ENCODE measurements at regions not wholly inside any gene's neighbourhood (a gene's known extent, or its start where the extent isn't known, plus 50 kb on each side); places are given as distances from the start of the nearest gene placed in this dataset.

DNA sequence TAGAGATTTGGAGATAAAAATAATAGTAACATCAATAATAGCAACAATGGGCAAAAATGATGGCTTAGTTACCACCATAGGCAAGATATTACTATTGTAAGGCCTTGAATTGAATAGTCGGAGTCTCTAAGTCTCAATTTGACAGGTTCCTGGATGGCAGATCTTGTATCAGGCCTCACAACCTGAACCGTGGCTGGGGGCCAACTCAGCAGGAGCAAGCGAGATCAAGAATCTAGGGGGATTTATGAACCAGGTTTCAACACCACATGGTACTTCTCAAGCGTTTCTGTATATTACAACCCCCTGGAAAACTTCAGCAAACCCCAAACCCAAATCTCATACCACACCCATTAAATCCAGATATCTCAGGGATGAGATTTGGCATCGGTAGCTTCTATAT, 573.8 kb downstream of the LIG4 start:
- Histone ChIP-seq H4K91ac (ENCODE audit: insufficient read length, low read depth, low read length) (no peak overlapping the region), H2AK5ac (ENCODE audit: insufficient read length, low read length) (no peak overlapping the region), H3K4me1 (ENCODE audit: insufficient read depth, low read length) (no peaks in the 10 kb centered on the region; the same call in 1 of the 2 replicates), H3K4me2 (ENCODE audit: insufficient read depth, insufficient read length, low read length) (no peak overlapping the region), H3K79me1 (ENCODE audit: insufficient read depth, low read depth, low read length, poor library complexity, severe bottlenecking) (no peaks in the 10 kb centered on the region), H4K20me1 (ENCODE audit: control insufficient read depth, insufficient read depth, insufficient read length) (no peaks in the 10 kb centered on the region), H2BK5ac (ENCODE audit: insufficient read length, low read length) (no peak overlapping the region), H4K8ac (replicated peaks; ENCODE audit: insufficient read length, low read depth, low read length) (no peak overlapping the region), H3K4ac (ENCODE audit: low read depth, low read length) (no peak overlapping the region), H3K23me2 (ENCODE audit: insufficient read length, low read depth, low read length, poor library complexity, severe bottlenecking) (no peaks in the 10 kb centered on the region), H4K5ac (ENCODE audit: insufficient read length, low read depth, low read length) (no peak overlapping the region), H2BK12ac (ENCODE audit: insufficient read length, low read depth, low read length) (no peak overlapping the region), H2BK20ac (ENCODE audit: low read depth, low read length, poor library complexity, severe bottlenecking) (no peak overlapping the region), H3K9me3 (ENCODE audit: control insufficient read depth, low read depth, low read length) (no peaks in the 10 kb centered on the region), H2BK120ac (ENCODE audit: low read depth, low read length, poor library complexity, severe bottlenecking) (no peak overlapping the region), H3K23ac (ENCODE audit: insufficient read length, low read depth, low read length) (no peak overlapping the region), H3K9ac (ENCODE audit: extremely low read depth, insufficient read length, low read length) (no peak overlapping the region), H3T11ph (ENCODE audit: low read length) (no peak overlapping the region), H3K27me3 (ENCODE audit: insufficient read depth, low read length) (no peaks in the 10 kb centered on the region), H3K79me2 (ENCODE audit: insufficient read depth, low read length) (no peaks in the 10 kb centered on the region), H2AFZ (ENCODE audit: low read length) (no peak overlapping the region), H2BK15ac (ENCODE audit: low read depth, low read length) (no peak overlapping the region), H3K56ac (ENCODE audit: insufficient read length, low read depth, low read length) (no peak overlapping the region), H3K18ac (ENCODE audit: insufficient read length, low read depth, low read length) (no peak overlapping the region), H3K27ac (ENCODE audit: insufficient read length, low read depth, low read length) (no peak overlapping the region), H3K14ac (ENCODE audit: insufficient read depth, low read length) (no peak overlapping the region)
- no peaks in the 10 kb centered on the region for H3K27me3 Mint-ChIP-seq (ENCODE audit: low read depth)
- DNase-seq, result no peak
- TF ChIP-seq, protein P1, sequence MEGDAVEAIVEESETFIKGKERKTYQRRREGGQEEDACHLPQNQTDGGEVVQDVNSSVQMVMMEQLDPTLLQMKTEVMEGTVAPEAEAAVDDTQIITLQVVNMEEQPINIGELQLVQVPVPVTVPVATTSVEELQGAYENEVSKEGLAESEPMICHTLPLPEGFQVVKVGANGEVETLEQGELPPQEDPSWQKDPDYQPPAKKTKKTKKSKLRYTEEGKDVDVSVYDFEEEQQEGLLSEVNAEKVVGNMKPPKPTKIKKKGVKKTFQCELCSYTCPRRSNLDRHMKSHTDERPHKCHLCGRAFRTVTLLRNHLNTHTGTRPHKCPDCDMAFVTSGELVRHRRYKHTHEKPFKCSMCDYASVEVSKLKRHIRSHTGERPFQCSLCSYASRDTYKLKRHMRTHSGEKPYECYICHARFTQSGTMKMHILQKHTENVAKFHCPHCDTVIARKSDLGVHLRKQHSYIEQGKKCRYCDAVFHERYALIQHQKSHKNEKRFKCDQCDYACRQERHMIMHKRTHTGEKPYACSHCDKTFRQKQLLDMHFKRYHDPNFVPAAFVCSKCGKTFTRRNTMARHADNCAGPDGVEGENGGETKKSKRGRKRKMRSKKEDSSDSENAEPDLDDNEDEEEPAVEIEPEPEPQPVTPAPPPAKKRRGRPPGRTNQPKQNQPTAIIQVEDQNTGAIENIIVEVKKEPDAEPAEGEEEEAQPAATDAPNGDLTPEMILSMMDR (conservative IDR thresholded peaks at IDR 0.05), result no peak
- H3K36me3 Mint-ChIP-seq (ENCODE audit: insufficient read depth in 1 of 3, low read depth in 3 of 3), result no peaks in the 10 kb centered on the region
- no peaks in the 10 kb centered on the region for H3K4me1 Mint-ChIP-seq
- no peak overlapping the region for H3K4me3 Mint-ChIP-seq
- no CpG with 5 or more reads among the region's 5 CpGs for WGBS (ENCODE audit: extremely low coverage, insufficient read length, low lambda C conversion rate)
- no peak overlapping the region; a peak in 1 of 7 replicates for H3K27ac Mint-ChIP-seq
- H3K9me3 Mint-ChIP-seq, result no peaks in the 10 kb centered on the region

All from H9 (cell line).